ENCODE measurements at regions not wholly inside any gene's neighbourhood (a gene's known extent, or its start where the extent isn't known, plus 50 kb on each side); places are given as distances from the start of the nearest gene placed in this dataset.

DNA sequence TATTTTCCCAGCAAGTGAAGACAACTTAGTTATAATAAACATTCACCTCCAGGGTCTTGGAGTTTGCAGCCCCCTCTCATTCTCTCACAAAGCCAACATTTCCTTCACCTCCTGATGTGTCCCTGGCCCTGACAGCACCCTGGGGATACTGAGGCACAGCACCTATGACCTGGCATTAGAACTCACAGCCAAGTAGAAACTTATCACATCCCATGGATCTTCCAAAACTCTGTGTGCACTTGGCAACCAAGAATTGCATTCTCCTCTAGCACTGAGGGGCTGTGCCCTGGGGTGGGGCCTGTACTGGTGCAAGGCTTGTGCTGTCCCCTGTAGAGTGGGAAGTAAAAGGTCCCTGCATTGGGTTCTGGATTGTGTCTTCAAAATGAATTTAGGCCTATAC is 116.7 kb upstream of the IGLL5 start:
- no peak overlapping the region for H3K27ac ChIP-seq
- H3K27me3 ChIP-seq = peaks cover 0 to 19% of the 10 kb centered on the region in 2 donors
- no peak overlapping the region for H3K4me3 ChIP-seq
- no peaks in the 10 kb centered on the region for H3K4me1 ChIP-seq
- no peaks in the 10 kb centered on the region for H3K36me3 ChIP-seq
- no peaks in the 10 kb centered on the region for H3K9me3 ChIP-seq
- intact Hi-C loops (cut with DNase I; ENCODE audit: low total_unique reads) = no loop called here
- TF ChIP-seq, protein P1, sequence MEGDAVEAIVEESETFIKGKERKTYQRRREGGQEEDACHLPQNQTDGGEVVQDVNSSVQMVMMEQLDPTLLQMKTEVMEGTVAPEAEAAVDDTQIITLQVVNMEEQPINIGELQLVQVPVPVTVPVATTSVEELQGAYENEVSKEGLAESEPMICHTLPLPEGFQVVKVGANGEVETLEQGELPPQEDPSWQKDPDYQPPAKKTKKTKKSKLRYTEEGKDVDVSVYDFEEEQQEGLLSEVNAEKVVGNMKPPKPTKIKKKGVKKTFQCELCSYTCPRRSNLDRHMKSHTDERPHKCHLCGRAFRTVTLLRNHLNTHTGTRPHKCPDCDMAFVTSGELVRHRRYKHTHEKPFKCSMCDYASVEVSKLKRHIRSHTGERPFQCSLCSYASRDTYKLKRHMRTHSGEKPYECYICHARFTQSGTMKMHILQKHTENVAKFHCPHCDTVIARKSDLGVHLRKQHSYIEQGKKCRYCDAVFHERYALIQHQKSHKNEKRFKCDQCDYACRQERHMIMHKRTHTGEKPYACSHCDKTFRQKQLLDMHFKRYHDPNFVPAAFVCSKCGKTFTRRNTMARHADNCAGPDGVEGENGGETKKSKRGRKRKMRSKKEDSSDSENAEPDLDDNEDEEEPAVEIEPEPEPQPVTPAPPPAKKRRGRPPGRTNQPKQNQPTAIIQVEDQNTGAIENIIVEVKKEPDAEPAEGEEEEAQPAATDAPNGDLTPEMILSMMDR (IDR thresholded peaks at IDR 0.05) = no peak
- peak in 1 of 2 donors; percentile 28 for DNase-seq

DNA sequence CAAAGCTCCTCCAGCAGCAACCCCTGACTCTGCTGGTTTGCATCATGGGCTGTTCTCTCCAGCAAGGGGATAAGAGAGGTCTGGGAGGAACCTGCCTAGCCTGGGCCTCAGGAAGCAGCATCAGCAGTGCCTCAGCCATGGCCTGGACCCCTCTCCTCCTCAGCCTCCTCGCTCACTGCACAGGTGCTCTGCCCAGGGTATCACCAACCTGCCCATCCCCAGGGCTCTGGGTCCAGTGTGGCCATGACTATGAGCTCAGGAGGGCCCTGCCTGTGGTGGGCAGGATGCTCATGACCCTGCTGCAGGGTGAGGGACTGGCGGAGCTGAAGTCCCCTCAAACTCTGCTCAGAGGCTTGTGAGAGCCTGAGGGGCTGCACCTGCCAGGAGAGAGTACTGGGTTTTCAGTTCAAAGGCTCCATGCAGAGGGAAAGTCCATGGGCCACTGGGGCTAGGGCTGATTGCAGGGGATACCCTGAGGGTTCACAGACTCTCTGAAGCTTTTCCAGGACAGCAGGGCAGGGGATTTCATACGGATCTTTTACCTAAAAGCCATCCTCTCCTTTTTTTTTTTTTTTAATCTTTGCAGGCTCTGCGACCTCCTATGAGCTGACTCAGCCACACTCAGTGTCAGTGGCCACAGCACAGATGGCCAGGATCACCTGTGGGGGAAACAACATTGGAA is 115.8 kb upstream of the IGLL5 start:
- peaks cover 0 to 19% of the 10 kb centered on the region in 2 donors for H3K27me3 ChIP-seq
- no peaks in the 10 kb centered on the region for H3K9me3 ChIP-seq
- peak in 1 of 2 donors; percentile 48 for DNase-seq
- H3K4me3 ChIP-seq = no peak overlapping the region
- TF ChIP-seq, protein P1 (IDR thresholded peaks at IDR 0.05) = no peak
- intact Hi-C loops (cut with DNase I; ENCODE audit: low total_unique reads) = no loop called here
- H3K36me3 ChIP-seq = no peaks in the 10 kb centered on the region
- no peaks in the 10 kb centered on the region for H3K4me1 ChIP-seq
- H3K27ac ChIP-seq = no peak overlapping the region

DNA sequence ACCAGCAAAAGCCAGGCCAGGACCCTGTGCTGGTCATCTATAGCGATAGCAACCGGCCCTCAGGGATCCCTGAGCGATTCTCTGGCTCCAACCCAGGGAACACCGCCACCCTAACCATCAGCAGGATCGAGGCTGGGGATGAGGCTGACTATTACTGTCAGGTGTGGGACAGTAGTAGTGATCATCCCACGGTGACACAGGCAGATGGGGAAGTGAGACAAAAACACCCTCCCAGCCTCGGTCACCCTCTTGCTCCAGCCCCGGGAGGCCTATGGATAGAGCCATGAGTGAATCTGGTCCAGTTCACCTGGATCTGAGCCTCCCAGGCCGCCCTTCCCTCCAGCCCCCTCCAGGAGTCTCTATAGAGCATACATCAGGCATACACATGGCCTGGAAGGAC is 115.2 kb upstream of the IGLL5 start:
- no peaks in the 10 kb centered on the region for H3K36me3 ChIP-seq
- no peaks in the 10 kb centered on the region for H3K4me1 ChIP-seq
- H3K9me3 ChIP-seq = no peaks in the 10 kb centered on the region
- H3K4me3 ChIP-seq = no peak overlapping the region
- TF ChIP-seq, protein P1 (IDR thresholded peaks at IDR 0.05) = no peak
- H3K27ac ChIP-seq = no peak overlapping the region
- peaks cover 0 to 19% of the 10 kb centered on the region in 2 donors for H3K27me3 ChIP-seq
- peak in 1 of 2 donors; percentile 28 for DNase-seq
- intact Hi-C loops (cut with DNase I; ENCODE audit: low total_unique reads) = no loop called here

DNA sequence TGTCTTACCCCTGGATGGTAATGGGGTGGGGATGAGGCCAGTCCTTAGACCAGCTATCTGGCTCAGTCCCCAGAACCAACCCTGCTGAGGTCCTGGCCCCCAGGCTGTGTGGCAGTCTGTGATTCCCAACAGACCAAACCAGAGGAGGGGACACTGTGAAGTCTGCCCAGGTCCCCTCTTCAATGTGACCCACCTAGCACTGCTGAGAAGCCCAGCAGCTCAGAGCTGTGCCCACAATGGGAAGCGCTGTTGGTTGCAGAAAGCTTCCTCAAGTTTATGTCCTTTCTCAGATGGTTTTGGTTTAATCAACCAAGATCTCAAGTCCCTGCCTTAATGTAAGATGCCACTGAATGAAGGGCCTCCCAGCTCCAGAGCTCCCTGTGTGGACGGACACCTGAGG is 114.7 kb upstream of the IGLL5 start:
- intact Hi-C loops (cut with DNase I; ENCODE audit: low total_unique reads) = no loop called here
- no peak overlapping the region for H3K4me3 ChIP-seq
- no peak for DNase-seq
- no peaks in the 10 kb centered on the region for H3K36me3 ChIP-seq
- H3K27ac ChIP-seq = no peak overlapping the region
- H3K9me3 ChIP-seq = no peaks in the 10 kb centered on the region
- no peaks in the 10 kb centered on the region for H3K4me1 ChIP-seq
- H3K27me3 ChIP-seq = peaks cover 0 to 19% of the 10 kb centered on the region in 2 donors
- TF ChIP-seq, protein P1 (IDR thresholded peaks at IDR 0.05) = no peak

DNA sequence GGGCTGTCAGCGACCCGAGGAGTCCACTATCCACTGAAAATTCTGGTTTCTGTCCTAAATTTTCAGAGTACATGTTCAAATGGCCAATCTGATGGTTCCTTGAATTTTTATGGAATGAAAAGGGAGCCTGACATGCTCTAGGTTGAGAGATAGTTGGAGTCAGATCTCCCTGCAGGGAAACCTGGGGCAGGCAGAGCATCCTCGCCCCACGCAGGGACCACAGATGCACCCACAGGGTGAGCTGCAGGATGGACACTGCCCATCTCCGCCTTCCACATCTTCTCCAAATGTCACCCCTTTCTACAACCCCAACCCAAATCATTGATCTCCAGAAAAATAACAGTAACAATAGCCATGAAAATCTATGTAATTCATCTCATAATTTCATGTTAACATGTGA is 114.2 kb upstream of the IGLL5 start:
- H3K27me3 ChIP-seq = peaks cover 0 to 19% of the 10 kb centered on the region in 2 donors
- no peak overlapping the region for H3K4me3 ChIP-seq
- H3K36me3 ChIP-seq = no peaks in the 10 kb centered on the region
- H3K4me1 ChIP-seq = no peaks in the 10 kb centered on the region
- H3K9me3 ChIP-seq = no peaks in the 10 kb centered on the region
- TF ChIP-seq, protein P1 (IDR thresholded peaks at IDR 0.05) = no peak
- intact Hi-C loops (cut with DNase I; ENCODE audit: low total_unique reads) = no loop called here
- no peak for DNase-seq
- no peak overlapping the region for H3K27ac ChIP-seq
